HCT116 (cell line): ENCODE measurements at regions not wholly inside any gene's neighbourhood (a gene's known extent, or its start where the extent isn't known, plus 50 kb on each side); places are given as distances from the start of the nearest gene placed in this dataset.

Experiments used
- ATAC-seq: fragments of 200-7000 bp; cut with Tn5 transposase; 2 replicates; pipeline ENCODE4 v1.9.1; 2020; ENCODE audit warnings: mild to moderate bottlenecking, moderate library complexity
- BruUV-seq: library from RNA; stranded (reverse); fragments of 400-500 nt; replicated peaks from 2 replicates; lab custom pipeline; 2021; lab: Mats Ljungman, UMichigan
- CTCF ChIA-PET: fragments of 300-600 bp; sonication (Branson Sonifier 250); formaldehyde crosslinking; loops from one replicate; lab custom pipeline; 2021; ENCODE audit warnings: antibody characterized with exemption; lab: Charles Lee
- POLR2A ChIA-PET: fragments of 300-600, 350-600 bp; sonication (Branson Sonifier 250); formaldehyde crosslinking; loops from one replicate; lab custom pipeline; 2021; ENCODE audit warnings: antibody characterized with exemption; lab: Charles Lee
- RAD21 ChIA-PET, 2 experiments: fragments of 300-600 bp; sonication (Branson Sonifier 250); formaldehyde crosslinking; loops; one replicate each; lab custom pipeline; 2023; ENCODE audit warnings: low total read pairs in 2 of 2; ENCODE audit not compliant: uncharacterized antibody in 2 of 2, unreplicated experiment in 2 of 2, low non-redundant PET in 1 of 2; lab: Charles Lee
- DNase-seq: peaks from one replicate; pipeline ENCODE4 v3.0.0-alpha.2; 2010; ENCODE audit warnings: low read depth, low spot score
- H2AFZ ChIP-seq: fragments of 200-600 bp; shearing (Covaris generic), sonication (generic); 2 replicates; pipeline ENCODE4 v1.6.1; 2017; ENCODE audit warnings: low read depth, mixed run types, mixed read lengths, antibody characterized with exemption, low read length; ENCODE audit not compliant: poor library complexity, severe bottlenecking
- H3K27ac ChIP-seq: 2 replicates; pipeline ENCODE4 v1.5.1; 2012; ENCODE audit warnings: low read depth, low read length
- H3K27me3 ChIP-seq: fragments of 200-600 bp; sonication (generic); 2 replicates; pipeline ENCODE4 v1.6.1; 2016; ENCODE audit warnings: mixed run types, low read length, mixed read lengths; ENCODE audit not compliant: insufficient read depth
- H3K36me3 ChIP-seq, 2 experiments: fragments of 200-500 bp in 1 of 2; fragments of 200-600 bp in 1 of 2; sonication (Bioruptor generic) in 1 of 2; sonication (generic) in 1 of 2; 2 replicates each; pipeline versions ENCODE4 v1.5.1 to v1.6.1; 2014 to 2016; ENCODE audit warnings: low read length in 2 of 2, inconsistent platforms in 1 of 2, mixed read lengths in 1 of 2, mixed run types in 1 of 2; ENCODE audit not compliant: insufficient read depth in 2 of 2, control insufficient read depth in 1 of 2
- H3K4me1 ChIP-seq, 2 experiments: fragments of 200-600 bp in 1 of 2; sonication (generic) in 1 of 2; 2 replicates each; pipeline versions ENCODE4 v1.5.1 to v1.6.1; 2012 to 2017; ENCODE audit warnings: low read length in 2 of 2, inconsistent platforms in 1 of 2, mild to moderate bottlenecking in 1 of 2, mixed read lengths in 1 of 2, mixed run types in 1 of 2, moderate library complexity in 1 of 2; ENCODE audit not compliant: insufficient read depth in 2 of 2, control insufficient read depth in 1 of 2
- H3K4me2 ChIP-seq: fragments of 200-600 bp; sonication (generic); 2 replicates; pipeline ENCODE4 v1.6.1; 2017; ENCODE audit warnings: mixed run types, low read length, mixed read lengths
- H3K4me3 ChIP-seq, 2 experiments: fragments of 200-600 bp in 1 of 2; sonication (generic) in 1 of 2; replicated peaks in 1 of 2; 2 replicates each; pipeline ENCODE4 v1.5.1; 2011 to 2016; ENCODE audit warnings: low read length in 2 of 2, control low read depth in 1 of 2, low read depth in 1 of 2, mild to moderate bottlenecking in 1 of 2, mixed read lengths in 1 of 2, mixed run types in 1 of 2
- H3K79me2 ChIP-seq: fragments of 200-600 bp; sonication (generic); 2 replicates; pipeline ENCODE4 v1.6.1; 2017; ENCODE audit warnings: mild to moderate bottlenecking, mixed run types, low read length, moderate library complexity, mixed read lengths; ENCODE audit not compliant: insufficient read depth
- H3K9ac ChIP-seq: fragments of 200-600 bp; sonication (generic); 2 replicates; pipeline ENCODE4 v1.6.1; 2016; ENCODE audit warnings: low read length, mixed read lengths
- H3K9me2 ChIP-seq: fragments of 200-600 bp; sonication (generic), shearing (Covaris generic); 2 replicates; pipeline ENCODE4 v1.6.1; 2017; ENCODE audit warnings: mixed run types, mild to moderate bottlenecking, moderate library complexity; ENCODE audit not compliant: insufficient read depth
- H3K9me3 ChIP-seq, 2 experiments: fragments of 200-500 bp in 1 of 2; fragments of 200-600 bp in 1 of 2; sonication (Bioruptor generic) in 1 of 2; sonication (generic) in 1 of 2; 2 replicates each; pipeline ENCODE4 v1.6.1; 2014 to 2017; ENCODE audit warnings: low read length in 2 of 2, mixed read lengths in 2 of 2, inconsistent platforms in 1 of 2, low read depth in 1 of 2, mild to moderate bottlenecking in 1 of 2, mixed run types in 1 of 2, moderate library complexity in 1 of 2; ENCODE audit not compliant: control insufficient read depth in 1 of 2, insufficient read depth in 1 of 2
- H4K20me1 ChIP-seq: fragments of 200-600 bp; sonication (generic), shearing (Covaris generic); 2 replicates; pipeline ENCODE4 v1.6.1; 2017; ENCODE audit warnings: mixed run types, mild to moderate bottlenecking, moderate library complexity; ENCODE audit not compliant: insufficient read depth
- CBX3 ChIP-seq: IDR thresholded peaks from 2 replicates; pipeline ENCODE4 v1.6.1; 2012; ENCODE audit warnings: low read depth
- ELF1 ChIP-seq: IDR thresholded peaks from 2 replicates; pipeline ENCODE4 v1.6.1; 2012; ENCODE audit warnings: low read depth, borderline replicate concordance
- EZH2phosphoT487 ChIP-seq: fragments of 200-600 bp; IDR thresholded peaks from 2 replicates; pipeline ENCODE4 v1.6.1; 2018; ENCODE audit warnings: antibody characterized with exemption, borderline replicate concordance
- FOSL1 ChIP-seq: IDR thresholded peaks from 2 replicates; pipeline ENCODE4 v1.6.1; 2012; ENCODE audit warnings: low read depth
- POLR2AphosphoS5 ChIP-seq: IDR thresholded peaks from 2 replicates; pipeline ENCODE4 v1.6.1; 2011; ENCODE audit warnings: mild to moderate bottlenecking, low read depth, low read length, moderate library complexity
- RAD21 ChIP-seq: IDR thresholded peaks from 2 replicates; pipeline ENCODE4 v1.6.1; 2012; ENCODE audit warnings: low read depth, mild to moderate bottlenecking
- SIN3A ChIP-seq: IDR thresholded peaks from 2 replicates; pipeline ENCODE4 v1.6.1; 2012; ENCODE audit warnings: low read depth
- SP1 ChIP-seq: IDR thresholded peaks from 2 replicates; pipeline ENCODE4 v1.6.1; 2012; ENCODE audit warnings: low read depth
- TCF7L2 ChIP-seq: IDR thresholded peaks from 2 replicates; pipeline ENCODE4 v1.7.0; 2011; ENCODE audit warnings: borderline replicate concordance, inconsistent platforms; ENCODE audit not compliant: insufficient read depth, insufficient read length; ENCODE audit errors: extremely low read depth
- YY1 ChIP-seq: IDR thresholded peaks from 2 replicates; pipeline ENCODE4 v1.6.1; 2011; ENCODE audit warnings: low read length, low read depth, moderate library complexity, mild to moderate bottlenecking; ENCODE audit not compliant: insufficient replicate concordance; ENCODE audit errors: extremely low read depth
- ZFX ChIP-seq: fragments of 450-650 bp; IDR thresholded peaks from 2 replicates; pipeline ENCODE4 v1.6.1; 2017
- ZNF274 ChIP-seq: fragments of 200-500 bp; sonication (Bioruptor generic); IDR thresholded peaks from 2 replicates; pipeline ENCODE4 v1.6.1; 2014; ENCODE audit warnings: mild to moderate bottlenecking, low read depth, low read length, inconsistent platforms
- intact Hi-C: fragments of 100-400 bp; cut with micrococcal nuclease; formaldehyde crosslinking; loops from 2 replicates; pipeline ENCODE4 v1.10.0; 2022
- TF ChIP-seq, protein P1 (sequence below): IDR thresholded peaks from 2 replicates; pipeline ENCODE4 v1.6.1; 2012
- TF ChIP-seq, protein P2 (sequence below), 3 experiments: fragments of 200-600 bp in 1 of 3; sonication (generic) in 1 of 3; IDR thresholded peaks in 2 of 3; conservative IDR thresholded peaks in 1 of 3; 2 replicates each; pipeline ENCODE4 v1.5.1; 2012 to 2017; ENCODE audit warnings: low read depth in 2 of 3, low read length in 2 of 3, antibody characterized with exemption in 1 of 3, borderline replicate concordance in 1 of 3, control low read depth in 1 of 3, mild to moderate bottlenecking in 1 of 3, mixed read lengths in 1 of 3, mixed run types in 1 of 3, moderate library complexity in 1 of 3; ENCODE audit not compliant: insufficient read depth in 1 of 3
- TF ChIP-seq, protein P3 (sequence below): IDR thresholded peaks from 2 replicates; pipeline ENCODE4 v1.6.1; 2012; ENCODE audit warnings: low read depth

DNA sequence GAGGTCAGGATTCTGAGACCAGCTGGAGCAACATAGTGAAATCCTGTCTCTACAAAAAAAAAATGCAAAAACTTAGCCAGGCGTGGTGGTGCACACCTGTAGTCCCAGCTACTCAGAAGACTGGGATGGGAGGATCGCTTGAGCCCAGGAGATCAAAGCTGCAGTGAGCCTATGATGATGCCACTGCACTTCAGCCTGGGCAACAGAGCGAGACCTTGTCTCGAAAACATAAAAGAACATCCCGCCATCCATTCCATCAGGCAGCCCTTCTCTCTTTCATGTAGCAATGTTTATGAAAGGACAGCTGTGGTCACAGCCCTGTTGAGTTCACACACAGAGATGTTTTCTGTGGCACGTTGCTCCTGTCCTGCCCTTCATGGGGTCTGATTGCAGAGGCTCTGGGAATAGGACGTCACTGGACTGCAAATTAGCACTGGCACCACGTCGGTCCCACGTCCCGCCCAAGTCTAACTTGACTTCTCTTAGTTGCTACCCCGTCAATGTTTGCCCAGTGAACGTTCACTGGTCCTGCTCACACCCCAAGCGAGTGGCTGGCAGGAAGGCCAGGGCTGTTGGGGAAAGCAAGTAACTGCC is 64.5 kb upstream of the MYL10 start:
- Histone ChIP-seq H3K4me2 (no peak overlapping the region), H3K36me3 (no peaks in the 10 kb centered on the region), H3K9me3 (no peaks in the 10 kb centered on the region), H3K27ac (no peak overlapping the region), H3K4me3 (no peak overlapping the region), H3K9ac (no peak overlapping the region), H3K79me2 (no peaks in the 10 kb centered on the region), H3K4me1 (peaks cover 3 to 6% of the 10 kb centered on the region in 2 experiments; a peak in 3 of 4 replicates), H3K27me3 (no peaks in the 10 kb centered on the region), H2AFZ (no peak overlapping the region), H4K20me1 (no peaks in the 10 kb centered on the region), H3K9me2 (no peaks in the 10 kb centered on the region)
- no peak for ATAC-seq
- POLR2A ChIA-PET, result no interaction called here
- DNase-seq, result no peak
- intact Hi-C loops, result no loop called here
- TF ChIP-seq FOSL1 (no peak), ZFX (no peak), ELF1 (no peak), YY1 (no peak), SIN3A (no peak)
- RAD21 ChIA-PET, result no interaction called here
- CTCF ChIA-PET, result no interaction called here
- no TSS peak for BruUV-seq

DNA sequence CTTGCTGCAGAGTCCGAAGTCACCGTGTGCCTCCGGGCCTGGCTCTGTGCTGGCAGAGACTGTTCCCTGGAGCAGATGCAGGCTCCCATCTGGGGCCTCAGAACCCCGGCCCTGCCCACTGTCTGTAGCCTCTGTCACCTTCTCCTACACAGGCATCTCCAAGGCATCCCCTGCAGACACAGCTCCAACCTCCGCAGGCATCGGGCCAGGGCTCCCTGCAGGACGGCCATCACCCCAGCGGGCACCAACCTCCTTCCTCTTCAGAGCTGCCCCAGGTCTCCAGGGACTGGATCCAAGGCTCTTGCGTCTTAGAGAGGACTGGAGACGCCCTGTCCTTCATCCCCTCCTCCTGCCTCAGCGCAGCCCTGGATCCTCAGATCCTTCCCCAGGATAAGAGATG is 69.9 kb upstream of the MYL10 start:
- no peak overlapping the region for H3K27ac ChIP-seq
- no peak for DNase-seq
- H3K9ac ChIP-seq, result no peak overlapping the region
- no peak overlapping the region for H3K4me3 ChIP-seq
- no peaks in the 10 kb centered on the region for H3K9me3 ChIP-seq
- BruUV-seq, result no TSS peak
- no peaks in the 10 kb centered on the region for H3K27me3 ChIP-seq
- ATAC-seq, result no peak
- POLR2A ChIA-PET, result no interaction called here
- no peaks in the 10 kb centered on the region for H4K20me1 ChIP-seq
- RAD21 ChIA-PET, result no interaction called here
- no peaks in the 10 kb centered on the region for H3K79me2 ChIP-seq
- H3K4me1 ChIP-seq, result peaks cover 0 to 6% of the 10 kb centered on the region in 2 experiments; a peak in 2 of 4 replicates
- intact Hi-C loops, result no loop called here
- TF ChIP-seq ZNF274 (no peak), TCF7L2 (no peak), CBX3 (no peak), RAD21 (no peak), SP1 (no peak), ELF1 (no peak), FOSL1 (no peak), EZH2phosphoT487 (no peak), ZFX (no peak), POLR2AphosphoS5 (no peak)
- TF ChIP-seq, protein P1, sequence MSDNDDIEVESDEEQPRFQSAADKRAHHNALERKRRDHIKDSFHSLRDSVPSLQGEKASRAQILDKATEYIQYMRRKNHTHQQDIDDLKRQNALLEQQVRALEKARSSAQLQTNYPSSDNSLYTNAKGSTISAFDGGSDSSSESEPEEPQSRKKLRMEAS, result no peak
- TF ChIP-seq, protein P2, sequence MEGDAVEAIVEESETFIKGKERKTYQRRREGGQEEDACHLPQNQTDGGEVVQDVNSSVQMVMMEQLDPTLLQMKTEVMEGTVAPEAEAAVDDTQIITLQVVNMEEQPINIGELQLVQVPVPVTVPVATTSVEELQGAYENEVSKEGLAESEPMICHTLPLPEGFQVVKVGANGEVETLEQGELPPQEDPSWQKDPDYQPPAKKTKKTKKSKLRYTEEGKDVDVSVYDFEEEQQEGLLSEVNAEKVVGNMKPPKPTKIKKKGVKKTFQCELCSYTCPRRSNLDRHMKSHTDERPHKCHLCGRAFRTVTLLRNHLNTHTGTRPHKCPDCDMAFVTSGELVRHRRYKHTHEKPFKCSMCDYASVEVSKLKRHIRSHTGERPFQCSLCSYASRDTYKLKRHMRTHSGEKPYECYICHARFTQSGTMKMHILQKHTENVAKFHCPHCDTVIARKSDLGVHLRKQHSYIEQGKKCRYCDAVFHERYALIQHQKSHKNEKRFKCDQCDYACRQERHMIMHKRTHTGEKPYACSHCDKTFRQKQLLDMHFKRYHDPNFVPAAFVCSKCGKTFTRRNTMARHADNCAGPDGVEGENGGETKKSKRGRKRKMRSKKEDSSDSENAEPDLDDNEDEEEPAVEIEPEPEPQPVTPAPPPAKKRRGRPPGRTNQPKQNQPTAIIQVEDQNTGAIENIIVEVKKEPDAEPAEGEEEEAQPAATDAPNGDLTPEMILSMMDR (IDR thresholded peaks at IDR 0.05 in 2 of 3, conservative IDR thresholded peaks at IDR 0.05 in 1 of 3; ENCODE audit: borderline replicate concordance in 1 of 3, insufficient read depth in 1 of 3, low read depth in 2 of 3, low read length in 2 of 3), result no peak
- TF ChIP-seq, protein P3, sequence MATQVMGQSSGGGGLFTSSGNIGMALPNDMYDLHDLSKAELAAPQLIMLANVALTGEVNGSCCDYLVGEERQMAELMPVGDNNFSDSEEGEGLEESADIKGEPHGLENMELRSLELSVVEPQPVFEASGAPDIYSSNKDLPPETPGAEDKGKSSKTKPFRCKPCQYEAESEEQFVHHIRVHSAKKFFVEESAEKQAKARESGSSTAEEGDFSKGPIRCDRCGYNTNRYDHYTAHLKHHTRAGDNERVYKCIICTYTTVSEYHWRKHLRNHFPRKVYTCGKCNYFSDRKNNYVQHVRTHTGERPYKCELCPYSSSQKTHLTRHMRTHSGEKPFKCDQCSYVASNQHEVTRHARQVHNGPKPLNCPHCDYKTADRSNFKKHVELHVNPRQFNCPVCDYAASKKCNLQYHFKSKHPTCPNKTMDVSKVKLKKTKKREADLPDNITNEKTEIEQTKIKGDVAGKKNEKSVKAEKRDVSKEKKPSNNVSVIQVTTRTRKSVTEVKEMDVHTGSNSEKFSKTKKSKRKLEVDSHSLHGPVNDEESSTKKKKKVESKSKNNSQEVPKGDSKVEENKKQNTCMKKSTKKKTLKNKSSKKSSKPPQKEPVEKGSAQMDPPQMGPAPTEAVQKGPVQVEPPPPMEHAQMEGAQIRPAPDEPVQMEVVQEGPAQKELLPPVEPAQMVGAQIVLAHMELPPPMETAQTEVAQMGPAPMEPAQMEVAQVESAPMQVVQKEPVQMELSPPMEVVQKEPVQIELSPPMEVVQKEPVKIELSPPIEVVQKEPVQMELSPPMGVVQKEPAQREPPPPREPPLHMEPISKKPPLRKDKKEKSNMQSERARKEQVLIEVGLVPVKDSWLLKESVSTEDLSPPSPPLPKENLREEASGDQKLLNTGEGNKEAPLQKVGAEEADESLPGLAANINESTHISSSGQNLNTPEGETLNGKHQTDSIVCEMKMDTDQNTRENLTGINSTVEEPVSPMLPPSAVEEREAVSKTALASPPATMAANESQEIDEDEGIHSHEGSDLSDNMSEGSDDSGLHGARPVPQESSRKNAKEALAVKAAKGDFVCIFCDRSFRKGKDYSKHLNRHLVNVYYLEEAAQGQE, result no peak
- H3K36me3 ChIP-seq, result no peaks in the 10 kb centered on the region
- no peak overlapping the region for H2AFZ ChIP-seq
- CTCF ChIA-PET, result no interaction called here
- no peak overlapping the region for H3K4me2 ChIP-seq
- no peaks in the 10 kb centered on the region for H3K9me2 ChIP-seq
